Activated CD8-positive, alpha-beta memory T cell treated with anti-CD3 and anti-CD28 coated beads, Interleukin-2, amount 10 ng/mL, durations not matched to agents 7 days and 5 days (primary cell): ENCODE measurements at regions not wholly inside any gene's neighbourhood (a gene's known extent, or its start where the extent isn't known, plus 50 kb on each side); places are given as distances from the start of the nearest gene placed in this dataset.

Experiments
- ATAC-seq: fragments of 150-1000 bp; cut with Tn5 transposase; one replicate; pipeline ENCODE4 v1.10.0; 2021; ENCODE audit warnings: moderate library complexity
- CTCF ChIA-PET: fragments of 350-600 bp; sonication (Branson Sonifier 250); formaldehyde crosslinking; loops from one replicate; lab custom pipeline; 2021; ENCODE audit warnings: antibody characterized with exemption; lab: Charles Lee
- DNase-seq: peaks from one replicate; pipeline ENCODE4 v3.0.0-alpha.2; 2020
- H3K27ac Mint-ChIP-seq: one replicate; pipeline ENCODE4 v1.8.0; 2021; ENCODE audit warnings: mild to moderate bottlenecking, mixed read lengths
- H3K27me3 Mint-ChIP-seq: one replicate; pipeline ENCODE4 v1.8.0; 2021; ENCODE audit warnings: mixed read lengths
- H3K36me3 Mint-ChIP-seq: one replicate; pipeline ENCODE4 v1.8.0; 2021; ENCODE audit warnings: mild to moderate bottlenecking, mixed read lengths
- H3K4me1 Mint-ChIP-seq: one replicate; pipeline ENCODE4 v1.8.0; 2021; ENCODE audit warnings: mixed read lengths
- H3K4me3 Mint-ChIP-seq: one replicate; pipeline ENCODE4 v1.8.0; 2021; ENCODE audit warnings: mild to moderate bottlenecking, moderate library complexity, mixed read lengths
- H3K9me3 Mint-ChIP-seq: one replicate; pipeline ENCODE4 v1.8.0; 2022; ENCODE audit warnings: low read depth, mixed read lengths

- H3K4me1 Mint-ChIP-seq: no peaks in the 10 kb centered on the region
- CTCF ChIA-PET: no interaction called here
- no peak for ATAC-seq
Observed at GRCh38 chr21:35652196-35652595, 408.1 kb downstream of the SETD4 start.

DNA sequence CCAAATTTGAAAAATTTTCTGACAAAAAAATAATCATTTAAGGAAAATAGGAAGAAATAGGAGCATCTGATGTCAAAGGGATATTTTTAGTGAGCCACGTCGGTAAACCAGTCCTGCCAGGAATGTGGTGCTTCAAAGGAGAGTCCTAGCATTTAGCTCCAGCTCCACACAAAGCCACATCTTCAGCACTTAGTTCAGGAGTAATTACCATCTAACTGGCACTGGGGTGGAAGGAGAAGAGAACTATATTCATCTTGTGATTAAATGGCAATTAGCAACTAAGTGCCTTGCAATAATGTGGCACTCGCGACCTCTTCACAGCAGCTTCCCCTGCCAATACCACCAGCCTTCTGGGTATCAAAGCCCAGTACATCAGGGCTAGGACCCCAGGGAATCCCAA is 409.1 kb downstream of the SETD4 start:
- Mint-ChIP-seq H3K27ac (no peak overlapping the region), H3K36me3 (no peaks in the 10 kb centered on the region), H3K27me3 (peaks cover 15% of the 10 kb centered on the region), H3K9me3 (no peaks in the 10 kb centered on the region), H3K4me3 (no peak overlapping the region), H3K4me1 (no peaks in the 10 kb centered on the region)
- CTCF ChIA-PET: no interaction called here
- ATAC-seq (no peak), DNase-seq (no peak)

More at GRCh38 chr21:35652196-35652595, 408.1 kb downstream of the SETD4 start:
- DNase-seq: no peak
- Mint-ChIP-seq H3K27ac (no peak overlapping the region), H3K4me3 (no peak overlapping the region), H3K27me3 (peaks cover 15% of the 10 kb centered on the region), H3K36me3 (no peaks in the 10 kb centered on the region), H3K9me3 (no peaks in the 10 kb centered on the region)

DNA sequence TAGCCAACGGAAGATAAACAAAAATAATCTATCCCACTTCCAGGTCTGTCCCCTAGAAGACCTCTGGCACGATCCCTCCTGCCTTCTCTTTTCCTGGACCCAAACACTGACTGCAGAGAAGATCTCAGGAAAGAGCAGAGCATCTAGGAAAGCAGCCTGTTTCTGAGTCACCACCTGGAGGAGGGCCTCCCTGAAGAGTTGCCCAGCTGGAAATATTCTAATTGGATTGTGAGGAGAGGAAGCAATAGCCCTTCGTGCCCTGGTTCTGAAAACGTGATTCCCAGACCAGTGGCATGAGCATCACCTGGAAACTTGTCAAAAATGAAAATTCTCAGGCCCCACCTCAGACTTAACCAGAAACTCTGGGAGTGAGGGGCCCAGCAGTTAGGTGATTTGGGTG is 411.1 kb downstream of the SETD4 start:
- ATAC-seq (no peak), DNase-seq (no peak)
- Mint-ChIP-seq H3K27ac (no peak overlapping the region), H3K4me3 (no peak overlapping the region), H3K9me3 (no peaks in the 10 kb centered on the region), H3K36me3 (no peaks in the 10 kb centered on the region), H3K4me1 (no peaks in the 10 kb centered on the region), H3K27me3 (peaks cover 21% of the 10 kb centered on the region)
- CTCF ChIA-PET: no interaction called here

GRCh38 chr21:35648512-35648911 is 411.8 kb downstream of the SETD4 start:
- H3K27me3 Mint-ChIP-seq: peaks cover 21% of the 10 kb centered on the region
- DNase-seq (no peak), ATAC-seq (no peak)
- no peaks in the 10 kb centered on the region for H3K36me3 Mint-ChIP-seq
- H3K27ac Mint-ChIP-seq: no peak overlapping the region
- H3K9me3 Mint-ChIP-seq: no peaks in the 10 kb centered on the region
- no peaks in the 10 kb centered on the region for H3K4me1 Mint-ChIP-seq
- no peak overlapping the region for H3K4me3 Mint-ChIP-seq
- CTCF ChIA-PET: interaction anchor here (0.9 kb wide), 1 partner anchor 10 kb away, joined by 3 read pairs; no protein-coding TSS in a partner anchor

- CTCF ChIA-PET: no interaction called here
- no peak overlapping the region for H3K27ac Mint-ChIP-seq
- H3K36me3 Mint-ChIP-seq: no peaks in the 10 kb centered on the region
- no peaks in the 10 kb centered on the region for H3K9me3 Mint-ChIP-seq
- H3K27me3 Mint-ChIP-seq: peaks cover 19% of the 10 kb centered on the region
- no peaks in the 10 kb centered on the region for H3K4me1 Mint-ChIP-seq
- no peak for ATAC-seq
- DNase-seq: no peak
- no peak overlapping the region for H3K4me3 Mint-ChIP-seq
Observed at GRCh38 chr21:35646606-35647005, 413.7 kb downstream of the SETD4 start.

GRCh38 chr21:35645991-35646390 is 414.3 kb downstream of the SETD4 start:
- Mint-ChIP-seq H3K4me1 (no peaks in the 10 kb centered on the region), H3K27me3 (peaks cover 18% of the 10 kb centered on the region), H3K9me3 (no peaks in the 10 kb centered on the region), H3K4me3 (no peak overlapping the region), H3K27ac (no peak overlapping the region), H3K36me3 (no peaks in the 10 kb centered on the region)
- no peak for DNase-seq
- CTCF ChIA-PET: no interaction called here
- no peak for ATAC-seq

GRCh38 chr21:35644523-35644922 is 415.8 kb downstream of the SETD4 start:
- no peak for DNase-seq
- Mint-ChIP-seq H3K4me1 (no peaks in the 10 kb centered on the region), H3K4me3 (no peak overlapping the region), H3K27ac (no peak overlapping the region), H3K9me3 (no peaks in the 10 kb centered on the region), H3K27me3 (peaks cover 22% of the 10 kb centered on the region), H3K36me3 (no peaks in the 10 kb centered on the region)
- ATAC-seq: no peak
- CTCF ChIA-PET: no interaction called here

- H3K27ac Mint-ChIP-seq: no peak overlapping the region
- H3K4me3 Mint-ChIP-seq: no peak overlapping the region
- H3K27me3 Mint-ChIP-seq: peaks cover 25% of the 10 kb centered on the region
- CTCF ChIA-PET: no interaction called here
- ATAC-seq: no peak
- no peak for DNase-seq
- no peaks in the 10 kb centered on the region for H3K4me1 Mint-ChIP-seq
- no peaks in the 10 kb centered on the region for H3K9me3 Mint-ChIP-seq
- H3K36me3 Mint-ChIP-seq: no peaks in the 10 kb centered on the region
Observed at GRCh38 chr21:35643176-35643575, 417.1 kb downstream of the SETD4 start.

DNA sequence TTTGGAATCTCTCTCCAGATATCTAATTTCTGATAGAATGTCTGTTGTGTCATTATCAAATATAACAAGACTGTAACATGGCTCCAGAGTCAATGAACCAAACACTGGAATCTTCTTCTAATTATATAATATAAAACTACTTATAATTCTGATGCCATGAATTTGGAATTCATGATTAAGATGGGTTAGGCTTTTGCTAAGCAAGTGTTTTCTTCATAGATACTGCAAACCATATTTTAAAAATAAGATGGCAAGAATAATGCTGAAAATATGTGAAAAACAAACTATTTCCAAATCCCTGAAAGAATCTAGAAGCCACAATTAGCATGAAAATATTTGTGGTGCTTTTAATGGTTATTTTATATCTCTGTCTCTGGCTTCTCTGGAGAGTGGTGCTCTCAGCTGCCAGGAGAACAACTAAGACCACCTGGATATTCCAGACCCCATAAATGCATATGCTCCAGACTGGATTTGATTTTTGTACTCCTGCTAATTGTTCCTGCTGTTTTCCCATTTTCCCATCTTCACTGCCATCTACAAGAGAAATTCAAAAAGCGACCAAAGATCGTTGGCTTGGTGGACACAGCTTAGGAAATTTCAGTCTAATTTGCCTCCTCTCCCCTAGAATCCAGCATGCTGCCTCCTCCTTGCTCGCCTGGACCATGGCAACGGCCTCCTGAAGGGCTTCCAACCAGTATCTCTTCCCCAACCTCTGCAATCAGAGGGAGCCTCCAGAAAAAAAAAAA is 418.9 kb downstream of the SETD4 start:
- Mint-ChIP-seq H3K36me3 (no peaks in the 10 kb centered on the region), H3K27me3 (peaks cover 27% of the 10 kb centered on the region)
- CTCF ChIA-PET: no interaction called here

DNA sequence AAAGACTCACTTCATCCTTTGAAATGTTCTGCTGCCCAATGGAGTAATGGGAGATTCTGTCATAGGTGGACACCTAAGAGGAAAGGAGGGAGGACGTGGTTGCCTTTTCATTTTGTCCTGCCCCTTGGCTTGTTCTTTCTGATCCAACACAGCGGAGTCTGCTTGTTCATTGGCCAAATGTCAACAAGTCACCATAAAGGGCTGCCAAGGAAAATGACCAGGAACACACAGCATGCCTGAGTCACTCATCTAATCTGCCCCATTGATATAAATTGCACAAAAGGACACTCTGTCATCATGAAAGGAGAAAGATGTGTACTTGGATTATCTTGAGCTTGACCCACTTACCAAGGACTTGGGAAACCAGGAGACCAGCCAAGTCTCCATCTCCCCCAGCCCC is 422.9 kb downstream of the SETD4 start:
- Mint-ChIP-seq H3K9me3 (no peaks in the 10 kb centered on the region), H3K4me1 (no peaks in the 10 kb centered on the region)
- CTCF ChIA-PET: no interaction called here

More for the DNA sequence above, 418.9 kb downstream of the SETD4 start:
- no peak for DNase-seq
- Mint-ChIP-seq H3K4me3 (no peak overlapping the region), H3K27ac (no peak overlapping the region), H3K4me1 (no peaks in the 10 kb centered on the region), H3K9me3 (no peaks in the 10 kb centered on the region)
- no peak for ATAC-seq

GRCh38 chr21:35635994-35636393 is 424.3 kb downstream of the SETD4 start:
- no peak for DNase-seq
- Mint-ChIP-seq H3K27ac (no peak overlapping the region), H3K36me3 (no peaks in the 10 kb centered on the region), H3K4me3 (no peak overlapping the region), H3K9me3 (no peaks in the 10 kb centered on the region), H3K27me3 (peaks cover 20% of the 10 kb centered on the region), H3K4me1 (no peaks in the 10 kb centered on the region)
- CTCF ChIA-PET: no interaction called here
- ATAC-seq: no peak

More for the DNA sequence above, 422.9 kb downstream of the SETD4 start:
- ATAC-seq (no peak), DNase-seq (no peak)
- no peak overlapping the region for H3K4me3 Mint-ChIP-seq
- peaks cover 21% of the 10 kb centered on the region for H3K27me3 Mint-ChIP-seq
- no peak overlapping the region for H3K27ac Mint-ChIP-seq
- H3K36me3 Mint-ChIP-seq: no peaks in the 10 kb centered on the region

GRCh38 chr21:35635261-35635660 is 425.1 kb downstream of the SETD4 start:
- H3K4me1 Mint-ChIP-seq: no peaks in the 10 kb centered on the region
- CTCF ChIA-PET: no interaction called here
- peaks cover 16% of the 10 kb centered on the region for H3K27me3 Mint-ChIP-seq
- ATAC-seq (no peak), DNase-seq (no peak)
- H3K4me3 Mint-ChIP-seq: no peak overlapping the region
- no peaks in the 10 kb centered on the region for H3K9me3 Mint-ChIP-seq
- H3K27ac Mint-ChIP-seq: no peak overlapping the region
- no peaks in the 10 kb centered on the region for H3K36me3 Mint-ChIP-seq

DNA sequence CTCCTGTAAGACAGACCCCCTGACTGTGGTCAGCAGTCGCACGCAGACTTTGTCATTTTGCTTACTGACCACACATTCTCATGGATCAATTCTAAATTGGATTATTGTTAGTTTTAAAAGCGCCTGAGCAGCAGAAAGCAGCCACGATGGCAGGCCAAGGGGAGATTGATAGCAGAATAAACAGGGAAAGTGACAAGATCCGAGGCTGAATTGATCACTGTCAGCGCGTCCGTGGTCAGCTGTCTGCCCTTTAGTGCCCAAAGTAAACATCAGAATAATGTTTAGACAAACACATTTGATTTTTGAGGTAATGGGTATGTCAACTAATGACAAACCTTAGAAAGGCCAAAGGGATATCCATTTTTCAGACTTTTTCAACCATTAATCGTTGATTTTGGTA is 426.8 kb downstream of the SETD4 start:
- Mint-ChIP-seq H3K27me3 (peaks cover 15% of the 10 kb centered on the region), H3K27ac (no peak overlapping the region), H3K4me3 (no peak overlapping the region), H3K9me3 (no peaks in the 10 kb centered on the region), H3K4me1 (no peaks in the 10 kb centered on the region), H3K36me3 (no peaks in the 10 kb centered on the region)
- CTCF ChIA-PET: no interaction called here
- DNase-seq: no peak
- ATAC-seq: no peak

GRCh38 chr21:35632711-35633110 is 427.6 kb downstream of the SETD4 start:
- no peaks in the 10 kb centered on the region for H3K36me3 Mint-ChIP-seq
- no peak overlapping the region for H3K27ac Mint-ChIP-seq
- H3K9me3 Mint-ChIP-seq: no peaks in the 10 kb centered on the region
- CTCF ChIA-PET: no interaction called here
- H3K4me3 Mint-ChIP-seq: no peak overlapping the region
- ATAC-seq (no peak), DNase-seq (no peak)
- peaks cover 18% of the 10 kb centered on the region for H3K27me3 Mint-ChIP-seq
- H3K4me1 Mint-ChIP-seq: no peaks in the 10 kb centered on the region
